Fibroblast of the conjunctiva (primary cell): ENCODE measurements at regions not wholly inside any gene's neighbourhood (a gene's known extent, or its start where the extent isn't known, plus 50 kb on each side); places are given as distances from the start of the nearest gene placed in this dataset.
"Not testable (repeated sequence)": the region's sequence is repeated elsewhere in the genome, so short reads cannot be mapped to it uniquely, and the experiment has no call there.

Experiments used
- DNase-seq: peaks from one replicate; pipeline ENCODE4 v3.0.0-alpha.2; 2010; ENCODE audit warnings: low read depth

DNA sequence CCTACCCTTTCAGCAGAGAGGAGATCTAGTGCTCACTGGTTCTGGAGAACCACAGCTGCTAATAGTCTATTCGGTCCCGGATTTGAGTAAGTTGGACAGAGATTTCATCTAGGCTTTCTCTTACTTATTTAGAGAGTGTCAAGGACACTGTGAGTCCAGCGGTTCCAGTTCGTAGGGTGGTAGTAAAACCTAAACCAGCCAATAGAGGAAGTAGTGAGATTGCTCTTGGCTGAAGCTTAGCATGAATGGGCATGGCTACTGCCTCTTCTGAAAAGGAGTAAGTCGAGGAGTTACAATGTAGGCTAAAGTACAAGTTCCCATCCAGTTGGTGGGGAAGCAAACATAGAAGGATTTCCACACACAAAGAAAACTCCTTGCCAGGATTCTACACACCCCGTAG lies 109.6 kb upstream of the MOCS2 start:
- no peak for DNase-seq

DNA sequence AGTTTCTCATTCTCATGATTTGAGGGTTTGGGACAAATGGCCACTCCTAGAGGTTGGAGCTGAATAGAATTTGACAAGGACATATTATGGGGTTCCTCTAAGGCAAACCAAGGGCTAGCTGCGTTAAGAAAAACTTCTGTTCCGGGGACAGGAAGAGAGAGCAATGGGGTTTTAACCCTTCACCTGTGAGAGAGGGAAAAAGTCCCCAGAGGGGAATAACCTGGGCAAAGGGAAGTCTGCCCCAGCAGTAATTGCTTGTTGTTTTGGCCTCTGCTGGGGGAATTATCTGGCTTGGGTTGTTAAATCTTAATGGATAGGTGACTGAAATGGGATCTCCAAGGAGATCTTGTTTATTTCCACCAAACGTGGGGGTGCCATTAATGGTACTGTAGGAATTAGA lies 110.1 kb upstream of the MOCS2 start:
- DNase-seq, result no peak

DNA sequence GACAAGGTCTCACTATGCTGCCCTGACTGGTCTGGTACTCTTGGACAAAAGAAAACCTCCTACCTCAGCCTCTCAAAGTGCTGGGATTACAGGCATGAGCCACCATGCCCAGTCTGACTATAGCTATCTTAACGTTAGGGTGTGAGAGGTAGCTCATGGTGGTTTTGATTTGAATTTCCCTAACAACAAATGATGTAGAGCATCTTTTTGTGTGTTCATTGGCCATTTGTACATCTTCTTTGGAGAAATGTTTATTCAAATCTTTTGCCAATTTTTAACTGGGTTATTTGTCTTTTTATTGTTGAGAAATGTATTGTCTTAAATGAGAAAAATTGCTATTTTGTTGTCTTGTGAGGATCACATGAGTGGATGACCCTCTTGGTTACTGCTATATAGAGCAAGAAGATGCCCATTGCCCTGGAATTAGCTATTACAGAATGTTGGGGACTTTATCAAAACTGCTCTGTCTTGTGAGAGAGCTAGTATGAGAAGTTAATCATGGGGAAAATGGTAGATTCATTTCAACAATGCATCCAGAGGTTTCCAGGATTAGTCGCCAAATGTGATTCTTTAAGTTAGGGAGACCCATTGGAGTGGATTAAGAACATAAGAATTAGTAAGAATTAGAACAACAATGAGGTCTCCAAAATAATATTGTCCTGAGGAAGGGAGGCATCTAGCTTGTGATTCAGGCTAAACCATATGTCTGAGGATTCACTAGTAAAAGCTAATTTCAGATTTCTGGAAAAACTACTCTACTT lies 124.3 kb upstream of the MOCS2 start:
- DNase-seq, result no peak

DNA sequence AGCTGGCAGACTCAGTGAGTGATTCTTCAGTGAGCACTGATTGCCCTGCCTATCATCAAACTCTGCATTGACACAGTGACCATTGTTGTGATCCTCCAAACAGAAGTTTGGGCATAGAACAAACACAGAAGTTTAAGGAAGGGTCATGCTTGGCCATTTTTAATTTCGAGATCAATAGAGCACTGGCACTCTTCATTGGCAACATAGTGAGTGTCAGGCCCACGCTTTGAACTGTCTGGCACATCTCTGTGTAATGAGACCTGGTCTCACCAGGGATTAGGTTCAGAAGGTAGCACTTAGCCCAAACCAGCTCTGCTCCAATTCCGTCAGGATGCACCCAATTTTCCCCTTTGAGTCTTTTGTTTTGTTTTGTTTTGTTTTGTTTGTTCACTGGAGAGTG lies 127.1 kb upstream of the MOCS2 start:
- no peak for DNase-seq

DNA sequence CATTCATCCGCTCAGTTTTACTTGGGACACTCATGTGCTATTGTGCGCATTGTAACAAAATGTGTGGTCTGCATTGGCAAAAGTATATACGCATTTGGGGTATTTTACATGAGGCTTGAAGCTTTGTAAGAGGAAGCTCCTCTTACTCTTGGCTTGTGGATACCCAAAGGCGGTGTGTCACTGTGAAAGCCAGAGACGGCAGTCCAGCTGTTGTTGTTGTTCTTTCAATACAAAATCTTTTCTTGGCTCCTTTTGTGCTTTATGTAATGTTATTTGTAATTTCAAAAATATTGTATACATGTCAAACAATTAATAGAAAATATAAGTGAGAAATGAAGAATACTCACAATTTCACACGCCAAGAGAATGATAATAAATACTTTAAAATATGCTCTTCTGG lies 128.3 kb upstream of the MOCS2 start:
- no peak for DNase-seq

DNA sequence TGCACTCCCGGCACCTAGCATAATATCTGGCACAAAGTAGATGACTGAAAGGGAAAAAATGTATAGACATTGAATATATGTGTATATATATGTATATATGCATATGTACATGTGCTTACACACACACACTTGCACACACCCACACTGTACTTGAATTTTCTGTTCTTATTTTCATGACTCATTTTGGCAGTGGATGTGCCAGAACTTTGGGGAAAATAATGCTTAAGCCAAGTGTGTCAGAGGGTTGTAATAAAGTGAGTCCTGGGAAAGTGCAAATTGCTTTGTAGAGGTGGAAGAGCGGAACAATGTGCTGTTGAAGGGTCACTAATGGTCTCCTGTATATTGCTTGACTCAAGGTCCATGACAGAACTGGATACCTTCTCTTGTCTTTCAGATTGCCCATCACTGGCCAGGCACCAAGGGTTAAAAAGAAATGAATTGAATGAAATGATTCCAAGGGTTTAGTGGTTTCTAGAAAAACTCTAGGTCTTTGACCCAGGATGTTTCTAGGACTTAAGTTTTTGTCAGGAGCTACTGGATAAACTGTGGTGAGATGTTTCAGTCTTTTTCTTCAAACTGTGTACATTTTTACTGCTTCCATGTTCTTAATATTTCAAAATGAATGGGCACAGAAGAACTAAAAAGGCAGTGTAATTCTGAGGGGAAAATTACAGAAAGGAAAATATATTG lies 129.9 kb upstream of the MOCS2 start:
- no peak for DNase-seq

DNA sequence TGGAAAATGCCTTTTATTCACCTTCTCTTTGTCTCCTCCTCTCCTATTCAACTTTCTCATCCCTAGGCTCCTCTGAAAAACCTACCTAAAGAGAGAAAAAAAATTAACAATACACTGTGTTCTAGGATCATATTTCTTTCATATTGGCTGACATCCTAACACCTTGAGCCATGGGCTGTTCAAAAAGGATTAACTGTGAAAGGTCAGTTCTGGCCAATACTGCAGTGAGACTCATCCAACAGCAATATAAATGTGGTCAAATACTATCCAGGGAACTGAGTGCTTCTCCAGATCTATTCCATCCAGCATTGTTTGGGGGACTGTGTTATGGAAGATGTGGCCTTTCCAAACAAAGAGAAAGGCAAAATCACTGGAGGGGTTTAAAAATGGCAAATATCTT lies 131.1 kb upstream of the MOCS2 start:
- DNase-seq, result no peak

DNA sequence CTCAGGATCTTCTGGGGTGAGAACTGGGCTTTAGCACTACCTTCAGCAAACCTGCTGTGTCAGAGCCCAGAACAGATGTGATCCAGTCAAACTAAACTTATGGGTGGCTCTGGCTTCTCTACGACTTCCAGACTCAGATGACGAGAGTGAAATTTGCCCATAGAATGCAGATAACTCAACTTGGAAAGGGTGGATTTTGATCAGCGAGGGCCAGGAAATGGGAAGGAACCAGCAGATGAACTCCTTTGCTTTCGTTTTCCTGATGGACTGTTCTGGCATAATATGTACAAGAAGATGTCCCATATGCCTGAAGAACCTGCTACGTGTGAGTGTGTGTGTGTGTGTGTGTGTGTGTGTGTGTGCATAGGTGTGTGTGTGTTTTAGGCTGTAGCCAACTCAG lies 132.0 kb upstream of the MOCS2 start:
- no peak for DNase-seq

DNA sequence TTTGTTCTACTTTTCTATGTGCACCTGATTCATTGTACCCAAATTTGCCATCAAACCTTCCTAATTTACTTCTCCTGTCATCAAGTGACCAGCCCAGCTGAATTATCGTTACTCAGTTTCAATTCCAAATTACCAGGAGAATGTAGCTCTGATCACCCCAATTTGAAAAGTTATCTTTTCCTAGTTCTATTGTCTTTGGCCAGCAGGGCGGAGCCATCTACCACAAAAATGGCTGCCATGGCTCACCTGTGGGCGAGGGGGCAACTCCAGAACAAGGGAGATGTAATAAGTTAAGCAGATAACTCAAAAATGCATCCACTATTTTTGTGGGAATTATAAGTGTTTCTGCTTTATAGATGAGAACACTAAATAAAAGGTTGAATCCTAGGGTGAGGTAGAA lies 133.8 kb upstream of the MOCS2 start:
- DNase-seq, result no peak

DNA sequence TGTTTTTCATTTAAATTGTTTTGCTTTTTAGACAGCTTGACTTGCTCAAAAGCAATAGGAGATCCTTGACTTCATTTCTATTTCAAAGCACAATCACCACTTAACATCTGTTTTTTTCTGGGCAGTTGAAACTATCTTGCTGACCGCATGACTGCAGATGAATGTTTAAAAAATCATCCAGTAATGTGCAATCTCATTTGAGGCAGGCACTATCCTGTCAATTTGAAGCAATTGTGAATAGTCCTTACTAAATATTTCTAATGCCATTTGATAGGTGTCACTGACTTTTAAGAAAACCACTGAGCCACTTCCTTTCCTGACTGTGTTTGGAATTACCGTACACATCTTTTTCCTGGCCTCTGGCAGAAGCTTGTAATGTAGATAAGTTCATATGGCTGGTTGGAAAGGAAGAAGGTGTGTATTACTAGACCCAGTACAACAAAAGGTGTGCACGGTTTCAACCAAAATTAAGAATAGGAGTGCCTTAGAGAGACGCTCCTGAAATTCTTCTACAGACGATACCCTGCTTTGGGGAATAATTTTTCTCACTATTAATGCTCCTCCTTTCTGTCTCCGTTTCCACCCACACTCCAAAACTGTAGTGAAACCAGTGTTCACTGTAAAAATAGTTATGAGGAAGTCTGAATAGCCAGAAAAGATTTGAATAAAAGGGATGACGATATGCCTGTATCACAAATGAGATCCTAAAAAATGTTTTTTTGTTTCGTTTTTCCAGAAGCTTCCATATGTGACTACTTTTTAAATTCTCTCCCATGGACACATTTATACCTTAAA lies 136.7 kb upstream of the MOCS2 start:
- peak; percentile 30 for DNase-seq

DNA sequence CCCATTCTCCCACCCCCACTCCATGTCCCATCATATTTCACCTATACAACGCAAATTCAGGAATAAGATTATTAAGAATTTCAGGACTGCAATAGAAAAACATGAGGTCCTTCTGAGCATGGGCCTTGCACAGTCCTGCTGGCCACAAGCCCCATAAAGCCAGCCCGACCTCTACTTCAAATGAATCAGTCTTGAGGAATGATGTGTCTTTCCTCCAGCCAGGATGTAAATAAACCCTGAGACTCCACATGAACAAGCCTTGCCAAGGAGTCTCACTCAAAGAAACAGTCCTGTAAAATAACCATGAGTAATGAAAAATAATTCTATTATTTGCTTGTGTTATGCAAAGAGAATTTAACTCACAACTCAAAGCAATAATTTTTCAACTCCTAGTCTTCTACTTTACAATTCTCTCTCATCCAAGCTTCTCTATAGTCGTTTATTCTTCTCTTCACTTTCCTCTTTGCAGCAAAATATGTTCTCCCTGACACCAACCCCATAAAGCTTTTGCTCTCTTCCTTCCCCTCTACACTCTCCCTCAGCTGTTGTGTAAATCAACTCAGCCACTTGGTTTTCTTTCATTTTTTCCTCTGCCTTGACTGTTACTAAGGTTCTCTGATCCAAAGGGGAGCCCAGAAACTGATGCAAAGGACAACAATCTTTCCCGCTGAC lies 140.1 kb upstream of the MOCS2 start:
- DNase-seq, result peak; percentile 88

DNA sequence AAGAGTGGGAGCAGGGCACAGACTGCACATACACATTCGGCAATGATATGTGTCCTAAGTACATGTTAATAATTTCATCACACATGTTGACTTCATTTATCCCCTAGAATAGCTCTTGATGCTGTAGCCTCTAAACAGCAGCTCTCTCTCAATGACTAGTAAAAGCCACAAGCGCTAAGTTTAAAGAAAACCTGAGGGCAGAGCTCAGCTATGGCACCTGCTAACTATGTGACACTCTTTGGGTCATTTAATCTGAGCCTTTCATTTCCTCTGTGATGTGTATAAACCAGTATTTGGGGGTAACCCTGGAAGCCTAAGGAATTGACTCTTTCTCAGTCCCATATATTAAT lies 140.6 kb upstream of the MOCS2 start:
- no peak for DNase-seq

DNA sequence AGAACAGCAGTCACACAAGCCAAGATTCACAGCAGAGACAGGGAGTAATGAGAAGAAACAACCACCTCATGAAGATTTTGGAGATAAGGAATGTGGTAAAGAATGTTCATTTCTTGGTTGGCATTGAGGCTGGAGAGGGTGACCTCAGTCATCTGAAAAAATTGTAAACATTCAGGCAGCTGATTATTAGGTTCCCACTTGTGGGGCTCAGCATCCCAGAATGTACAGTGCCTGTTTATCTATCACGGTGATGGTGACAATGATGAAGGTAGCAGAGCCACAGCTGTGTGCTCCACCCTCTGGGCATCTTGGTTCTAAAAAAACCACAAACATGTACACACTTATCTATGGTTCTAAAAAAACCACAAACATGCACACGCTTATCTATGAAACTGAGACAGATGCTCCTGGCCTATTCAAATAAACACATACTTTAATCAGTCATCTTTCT lies 143.9 kb upstream of the MOCS2 start:
- DNase-seq, result no peak

DNA sequence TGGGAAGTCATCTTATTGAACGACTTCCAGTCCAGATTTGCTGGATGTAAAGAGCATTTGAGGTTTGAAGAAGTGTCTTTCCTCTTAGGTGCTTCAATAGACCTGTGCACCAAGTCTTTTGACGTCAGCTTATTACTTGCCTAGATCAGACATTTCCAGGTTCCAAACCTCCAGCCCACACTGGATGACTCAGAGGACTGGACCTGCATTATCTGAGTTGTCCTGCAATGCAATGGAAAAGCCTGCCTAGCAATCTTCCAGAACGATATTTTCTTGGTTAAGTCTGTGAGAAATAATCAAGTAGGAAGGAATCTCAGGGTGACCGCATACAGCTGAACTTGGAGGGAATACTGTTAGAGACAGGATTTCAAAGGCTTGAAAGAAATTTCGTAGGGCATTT lies 147.2 kb upstream of the MOCS2 start:
- DNase-seq, result no peak

DNA sequence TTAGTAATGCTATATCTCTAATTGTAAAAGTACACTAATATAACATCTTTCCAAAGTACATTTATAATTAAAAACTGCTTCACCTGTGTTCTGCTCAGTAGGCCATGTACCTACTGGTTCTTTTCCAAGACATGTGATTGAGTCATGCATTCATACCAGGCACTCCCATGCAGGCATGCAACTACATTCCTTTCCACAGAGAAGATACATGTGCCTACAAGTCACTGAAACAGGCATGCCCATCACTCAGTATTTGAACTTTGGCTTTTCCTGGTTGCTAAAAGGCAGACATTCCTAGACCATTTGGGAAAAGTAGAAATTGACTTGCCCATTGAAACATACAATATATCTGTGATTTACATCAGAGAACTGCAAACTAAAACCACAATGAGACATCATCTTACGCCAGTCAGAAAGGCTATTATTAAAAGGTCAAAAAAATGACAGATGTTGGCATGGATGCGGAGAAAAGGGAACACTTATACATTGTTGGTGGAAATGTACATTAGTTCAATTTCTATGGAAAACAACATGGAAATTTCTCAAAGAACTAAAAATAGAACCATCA lies 148.3 kb upstream of the MOCS2 start:
- DNase-seq, result no peak

DNA sequence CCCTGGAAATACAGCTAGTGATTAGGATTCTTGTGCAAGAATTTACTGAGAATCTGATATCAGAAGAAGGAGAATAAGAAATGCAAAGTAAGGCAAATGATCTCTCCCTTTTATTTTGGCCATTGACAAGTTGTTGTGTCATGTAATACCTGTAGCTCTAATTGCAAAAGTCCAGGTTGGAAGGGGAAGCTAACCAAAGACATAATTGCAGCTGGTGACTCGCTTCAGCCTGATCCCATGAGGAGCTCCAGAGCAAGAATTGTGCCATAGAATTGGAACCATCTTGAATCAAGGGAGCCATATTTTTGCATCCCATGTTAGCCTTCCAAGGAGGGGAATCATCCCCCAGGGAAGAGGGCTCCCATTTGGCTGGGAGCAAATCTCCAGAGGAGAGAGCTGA lies 149.6 kb upstream of the MOCS2 start:
- DNase-seq, result no peak

DNA sequence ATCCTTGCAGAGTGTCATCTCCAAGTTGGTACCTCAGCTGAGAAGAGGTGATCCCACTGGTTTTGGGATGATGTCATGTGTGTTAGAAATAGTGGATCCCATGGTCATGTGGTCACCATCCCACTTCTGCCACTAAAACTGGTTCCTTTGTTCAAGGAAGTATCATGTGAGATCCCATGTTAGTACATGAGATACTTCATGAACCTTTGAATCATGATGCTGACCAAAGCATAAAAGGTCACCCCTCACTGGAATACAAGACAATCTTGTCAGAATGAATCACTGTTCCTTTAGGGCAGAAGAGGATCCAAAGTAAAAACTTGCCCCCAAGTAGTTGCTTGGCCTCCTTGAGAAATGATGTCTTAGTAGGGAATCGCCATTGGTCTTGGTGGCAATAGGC lies 150.9 kb upstream of the MOCS2 start:
- DNase-seq, result no peak

DNA sequence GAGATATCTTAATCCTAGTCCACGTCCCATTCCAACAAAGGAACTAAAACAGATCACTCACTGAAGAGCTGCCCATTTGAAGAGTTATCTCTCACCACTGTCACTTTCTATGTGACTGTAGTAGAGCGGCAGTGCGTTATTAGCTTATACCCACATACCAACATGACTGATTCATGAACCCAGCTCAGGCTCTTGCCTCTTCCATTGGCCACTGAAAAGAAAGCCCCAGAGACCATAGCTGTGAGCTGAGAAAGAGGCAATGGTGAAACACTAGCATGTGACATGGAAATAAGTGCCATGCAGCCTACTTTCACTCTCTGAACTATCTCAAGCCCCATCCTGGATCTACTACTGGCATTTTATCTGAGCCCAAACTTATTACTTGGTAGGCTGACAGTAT lies 151.7 kb upstream of the MOCS2 start:
- DNase-seq, result no peak

DNA sequence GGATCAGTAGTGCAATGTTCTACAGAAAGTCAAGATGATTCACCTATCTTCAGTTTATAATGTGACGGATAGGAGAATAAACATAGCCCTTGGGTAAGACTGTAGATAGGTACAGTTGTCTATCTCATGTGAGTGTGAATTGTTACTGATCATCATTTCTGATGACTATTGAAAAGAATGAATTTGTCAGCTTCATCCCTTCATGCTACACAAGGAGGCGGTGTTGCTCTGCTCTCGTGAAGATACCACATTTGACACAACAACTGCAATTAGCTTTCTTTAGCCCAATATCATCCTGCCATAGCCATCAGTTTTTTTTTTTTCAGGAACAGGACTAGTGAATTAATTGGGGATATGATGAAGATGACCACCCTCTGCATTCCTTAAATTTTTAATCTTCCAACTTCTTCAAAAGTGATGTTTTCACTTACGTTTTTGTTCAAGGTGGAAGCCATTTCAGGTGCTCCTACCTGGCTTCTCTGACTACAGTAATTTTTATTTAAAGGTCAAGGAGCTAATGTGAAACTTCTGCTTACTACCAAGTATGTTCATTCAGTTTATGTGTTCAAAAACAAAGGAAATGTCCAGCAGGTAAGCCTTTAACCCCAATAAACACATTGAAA lies 152.9 kb upstream of the MOCS2 start:
- peak; percentile 49 for DNase-seq

DNA sequence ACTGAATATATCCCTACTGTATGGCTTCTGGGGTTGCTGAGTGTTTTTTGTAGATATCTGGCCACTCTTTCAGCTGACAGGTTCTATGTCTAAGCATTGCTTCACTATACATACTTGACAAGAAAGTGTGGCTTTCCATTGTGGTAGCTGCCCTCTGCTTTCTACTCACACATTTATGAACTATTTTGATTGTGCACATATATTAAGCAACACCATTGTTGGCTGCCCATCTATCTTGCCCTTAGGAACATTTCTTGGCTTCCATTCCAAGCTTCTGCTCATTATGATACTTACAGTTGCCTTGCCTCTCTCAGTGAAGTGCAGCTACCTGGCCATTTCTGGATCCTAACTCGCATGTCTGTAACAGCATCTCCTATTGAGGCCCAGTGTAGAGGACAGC lies 153.6 kb upstream of the MOCS2 start:
- DNase-seq, result no peak

DNA sequence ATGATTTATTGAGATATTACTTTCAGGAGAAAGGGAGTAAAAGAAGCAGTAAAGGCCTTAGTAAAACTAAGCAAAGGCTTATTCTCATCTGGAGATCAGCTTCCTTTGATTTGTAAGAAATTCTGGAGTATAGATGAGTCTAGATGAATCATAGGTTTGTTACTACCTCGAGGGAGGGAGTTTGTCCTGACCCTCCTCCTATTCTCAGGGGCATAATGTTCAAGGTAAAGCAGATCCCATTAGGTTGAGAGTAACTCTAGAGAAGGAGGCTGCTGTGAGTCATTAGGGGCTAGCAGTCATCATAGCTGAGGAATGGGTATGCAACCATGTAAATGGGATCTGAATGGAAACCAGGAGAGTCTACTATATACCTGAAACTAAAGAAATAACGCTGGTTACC lies 155.5 kb upstream of the MOCS2 start:
- no peak for DNase-seq

DNA sequence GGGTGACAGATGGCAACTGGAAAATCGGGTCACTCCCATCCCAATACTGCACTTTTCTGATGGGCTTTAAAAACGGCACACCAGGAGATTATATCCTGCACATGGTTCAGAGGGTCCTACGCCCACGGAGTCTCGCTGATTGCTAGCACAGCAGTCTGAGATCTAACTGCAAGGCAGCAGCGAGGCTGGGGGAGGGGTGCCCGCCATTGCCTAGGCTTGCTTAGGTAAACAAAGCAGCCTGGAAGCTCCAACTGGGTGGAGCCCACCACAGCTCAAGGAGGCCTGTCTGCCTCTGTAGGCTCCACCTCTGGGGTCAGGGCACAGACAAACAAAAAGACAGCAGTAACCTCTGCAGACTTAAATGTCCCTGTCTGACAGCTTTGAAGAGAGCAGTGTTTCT lies 158.7 kb upstream of the MOCS2 start:
- not testable (repeated sequence) for DNase-seq
